ENCODE measurements at regions not wholly inside any gene's neighbourhood (a gene's known extent, or its start where the extent isn't known, plus 50 kb on each side); places are given as distances from the start of the nearest gene placed in this dataset.
"Not testable (repeated sequence)": the region's sequence is repeated elsewhere in the genome, so short reads cannot be mapped to it uniquely, and the experiment has no call there.

GRCh38 chr6:21880249-21880648, 286.7 kb downstream of the SOX4 start:
- TF ChIP-seq CTCF (IDR thresholded peaks at IDR 0.05); RFX5 (IDR thresholded peaks at IDR 0.05); E2F6 (IDR thresholded peaks at IDR 0.05; ENCODE audit: borderline replicate concordance, low read depth); MAX (IDR thresholded peaks at IDR 0.05); POLR2A (IDR thresholded peaks at IDR 0.05; ENCODE audit: low read length); KDM1A (IDR thresholded peaks at IDR 0.05; ENCODE audit: low read depth); SMC3 (IDR thresholded peaks at IDR 0.05); HMGXB4 (CRISPR knock-in tag; IDR thresholded peaks at IDR 0.05; ENCODE audit: borderline replicate concordance); POLR2AphosphoS2 (conservative IDR thresholded peaks at IDR 0.05; ENCODE audit: low read length); RCOR1 (IDR thresholded peaks at IDR 0.05; ENCODE audit: low read depth, low read length); CHD4 (IDR thresholded peaks at IDR 0.05; ENCODE audit: borderline replicate concordance); HDAC2 (IDR thresholded peaks at IDR 0.05); MYC (IDR thresholded peaks at IDR 0.05; ENCODE audit: borderline replicate concordance, low read length): not testable (repeated sequence)

Data from A549 (cell line).